ENCODE measurements at regions not wholly inside any gene's neighbourhood (a gene's known extent, or its start where the extent isn't known, plus 50 kb on each side); places are given as distances from the start of the nearest gene placed in this dataset.

DNA sequence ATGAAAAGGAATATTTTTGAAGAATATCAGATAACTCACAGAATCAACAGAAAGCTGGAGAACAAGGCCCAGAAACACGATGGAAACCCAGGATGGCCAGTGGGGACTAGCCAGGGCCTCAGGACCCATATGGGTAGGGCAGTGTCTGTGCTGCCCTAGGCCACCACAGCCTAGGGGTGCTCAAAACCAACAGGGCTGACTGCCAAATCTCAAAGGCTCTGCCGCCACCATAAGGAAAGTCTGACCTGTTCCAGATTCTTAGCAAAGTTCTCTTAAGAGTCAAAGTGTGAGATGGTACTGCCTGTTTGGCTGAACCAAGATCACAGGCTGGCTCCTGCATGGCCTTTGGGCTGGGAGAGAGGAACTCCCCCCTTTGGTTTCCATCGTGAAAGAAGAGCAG lies 164.7 kb upstream of the CTTNBP2NL start:
- DNase-seq (ENCODE audit: low spot score in 2 of 2): no peak

DNA sequence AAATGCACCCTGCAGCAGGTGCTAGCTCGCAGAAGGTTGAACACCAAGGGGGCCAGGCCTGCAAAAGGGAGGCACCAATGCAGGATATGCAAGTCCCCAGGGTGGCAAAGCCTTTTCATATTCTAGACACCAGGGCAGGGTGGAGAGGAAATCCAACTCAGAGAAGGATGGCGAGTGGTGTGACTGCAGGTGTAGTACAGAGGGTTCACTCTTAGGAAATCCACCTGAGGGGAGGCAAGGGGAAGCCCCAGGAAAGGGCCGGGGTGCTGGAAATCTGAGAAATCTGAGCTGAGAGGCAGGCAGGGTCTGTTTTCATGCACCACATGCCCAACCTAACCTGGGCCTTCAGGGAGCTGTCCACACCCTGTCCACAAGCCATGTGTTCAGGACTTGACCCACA lies 163.2 kb upstream of the CTTNBP2NL start:
- Histone ChIP-seq H3K4me3 (no peak overlapping the region), H3K36me3 (no peaks in the 10 kb centered on the region), H3K9me3 (peaks cover 10% of the 10 kb centered on the region), H3K27ac (no peak overlapping the region), H3K4me1 (no peaks in the 10 kb centered on the region), H3K27me3 (no peaks in the 10 kb centered on the region)
- no peak for DNase-seq (ENCODE audit: low spot score in 2 of 2)
- 85% methylated on average over 3 of the region's 3 CpGs for WGBS
- TF ChIP-seq POLR2AphosphoS5 (IDR thresholded peaks at IDR 0.05) (no peak), EP300 (IDR thresholded peaks at IDR 0.05) (no peak), POLR2A (IDR thresholded peaks at IDR 0.05) (no peak)
- TF ChIP-seq, protein P1, sequence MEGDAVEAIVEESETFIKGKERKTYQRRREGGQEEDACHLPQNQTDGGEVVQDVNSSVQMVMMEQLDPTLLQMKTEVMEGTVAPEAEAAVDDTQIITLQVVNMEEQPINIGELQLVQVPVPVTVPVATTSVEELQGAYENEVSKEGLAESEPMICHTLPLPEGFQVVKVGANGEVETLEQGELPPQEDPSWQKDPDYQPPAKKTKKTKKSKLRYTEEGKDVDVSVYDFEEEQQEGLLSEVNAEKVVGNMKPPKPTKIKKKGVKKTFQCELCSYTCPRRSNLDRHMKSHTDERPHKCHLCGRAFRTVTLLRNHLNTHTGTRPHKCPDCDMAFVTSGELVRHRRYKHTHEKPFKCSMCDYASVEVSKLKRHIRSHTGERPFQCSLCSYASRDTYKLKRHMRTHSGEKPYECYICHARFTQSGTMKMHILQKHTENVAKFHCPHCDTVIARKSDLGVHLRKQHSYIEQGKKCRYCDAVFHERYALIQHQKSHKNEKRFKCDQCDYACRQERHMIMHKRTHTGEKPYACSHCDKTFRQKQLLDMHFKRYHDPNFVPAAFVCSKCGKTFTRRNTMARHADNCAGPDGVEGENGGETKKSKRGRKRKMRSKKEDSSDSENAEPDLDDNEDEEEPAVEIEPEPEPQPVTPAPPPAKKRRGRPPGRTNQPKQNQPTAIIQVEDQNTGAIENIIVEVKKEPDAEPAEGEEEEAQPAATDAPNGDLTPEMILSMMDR (IDR thresholded peaks at IDR 0.05): no peak

More for the DNA sequence above, 164.7 kb upstream of the CTTNBP2NL start:
- H3K4me3 ChIP-seq: no peak overlapping the region
- TF ChIP-seq EP300 (IDR thresholded peaks at IDR 0.05) (no peak), POLR2AphosphoS5 (IDR thresholded peaks at IDR 0.05) (no peak), POLR2A (IDR thresholded peaks at IDR 0.05) (no peak)
- TF ChIP-seq, protein P1 (IDR thresholded peaks at IDR 0.05): no peak
- H3K4me1 ChIP-seq: no peaks in the 10 kb centered on the region
- no peaks in the 10 kb centered on the region for H3K36me3 ChIP-seq
- H3K27ac ChIP-seq: no peak overlapping the region
- H3K27me3 ChIP-seq: no peaks in the 10 kb centered on the region
- H3K9me3 ChIP-seq: peaks cover 11% of the 10 kb centered on the region
- WGBS: 59% methylated on average over 3 of the region's 3 CpGs

DNA sequence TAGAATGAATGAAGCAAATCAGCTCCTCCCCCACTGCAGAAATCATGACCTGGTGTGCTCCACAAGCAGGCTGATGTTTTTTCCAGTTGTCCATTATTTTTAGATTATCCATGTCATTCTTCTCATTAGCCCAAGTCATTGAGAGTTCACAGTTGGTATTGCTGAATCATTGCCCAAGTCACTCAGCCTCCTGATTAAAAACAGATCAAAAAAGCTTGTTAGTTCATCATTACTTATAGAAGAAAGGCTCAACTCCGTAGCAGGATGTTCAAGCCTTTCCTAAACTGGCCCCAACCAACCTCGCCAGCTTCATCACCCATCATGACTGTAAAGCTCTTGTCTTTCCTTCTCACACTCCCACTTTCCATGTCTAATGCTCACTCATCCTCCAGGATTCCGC lies 161.3 kb upstream of the CTTNBP2NL start:
- 73% methylated on average over 3 of the region's 3 CpGs for WGBS
- Histone ChIP-seq H3K4me3 (no peak overlapping the region), H3K9me3 (no peaks in the 10 kb centered on the region)

DNA sequence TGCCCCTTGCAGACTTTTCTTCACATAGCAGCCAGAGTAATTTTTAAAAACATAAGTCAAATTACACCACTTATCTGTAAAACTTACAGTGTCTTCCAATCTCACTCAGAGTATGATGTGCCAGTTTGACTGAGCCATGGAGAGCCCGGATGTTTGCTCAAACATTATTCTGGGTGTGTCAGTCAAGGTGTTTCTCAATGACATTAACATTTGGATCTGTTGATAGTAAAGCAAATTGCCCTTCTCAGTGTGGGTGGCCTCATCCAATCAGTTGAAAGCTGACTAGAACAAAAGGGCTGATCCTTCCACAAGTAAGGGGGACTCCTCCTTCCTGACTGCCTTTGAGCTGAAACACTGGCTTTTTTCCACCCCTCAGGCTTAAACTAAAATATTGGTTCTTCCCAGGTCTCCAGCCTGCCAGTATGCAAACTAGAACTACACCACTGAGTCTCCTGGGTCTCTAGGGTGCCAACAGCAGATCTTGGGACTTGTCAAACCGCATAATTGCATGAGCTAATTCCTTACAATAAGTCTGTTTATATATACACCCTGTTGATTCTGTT lies 157.9 kb upstream of the CTTNBP2NL start:
- Histone ChIP-seq H3K4me3 (no peak overlapping the region), H3K27ac (no peak overlapping the region), H3K36me3 (no peaks in the 10 kb centered on the region), H3K4me1 (no peaks in the 10 kb centered on the region), H3K27me3 (no peaks in the 10 kb centered on the region), H3K9me3 (no peaks in the 10 kb centered on the region)
- 36% methylated on average over 2 of the region's 2 CpGs for WGBS
- no peak for DNase-seq (ENCODE audit: low spot score in 2 of 2)
- TF ChIP-seq, protein P1 (IDR thresholded peaks at IDR 0.05): no peak
- TF ChIP-seq EP300 (IDR thresholded peaks at IDR 0.05) (no peak), POLR2A (IDR thresholded peaks at IDR 0.05) (no peak), POLR2AphosphoS5 (IDR thresholded peaks at IDR 0.05) (no peak)

More for the DNA sequence above, 161.3 kb upstream of the CTTNBP2NL start:
- no peaks in the 10 kb centered on the region for H3K4me1 ChIP-seq
- H3K27me3 ChIP-seq: no peaks in the 10 kb centered on the region
- no peaks in the 10 kb centered on the region for H3K36me3 ChIP-seq
- no peak overlapping the region for H3K27ac ChIP-seq
- TF ChIP-seq POLR2A (IDR thresholded peaks at IDR 0.05) (no peak), POLR2AphosphoS5 (IDR thresholded peaks at IDR 0.05) (no peak), EP300 (IDR thresholded peaks at IDR 0.05) (no peak)
- TF ChIP-seq, protein P1 (IDR thresholded peaks at IDR 0.05): no peak
- no peak for DNase-seq (ENCODE audit: low spot score in 2 of 2)

DNA sequence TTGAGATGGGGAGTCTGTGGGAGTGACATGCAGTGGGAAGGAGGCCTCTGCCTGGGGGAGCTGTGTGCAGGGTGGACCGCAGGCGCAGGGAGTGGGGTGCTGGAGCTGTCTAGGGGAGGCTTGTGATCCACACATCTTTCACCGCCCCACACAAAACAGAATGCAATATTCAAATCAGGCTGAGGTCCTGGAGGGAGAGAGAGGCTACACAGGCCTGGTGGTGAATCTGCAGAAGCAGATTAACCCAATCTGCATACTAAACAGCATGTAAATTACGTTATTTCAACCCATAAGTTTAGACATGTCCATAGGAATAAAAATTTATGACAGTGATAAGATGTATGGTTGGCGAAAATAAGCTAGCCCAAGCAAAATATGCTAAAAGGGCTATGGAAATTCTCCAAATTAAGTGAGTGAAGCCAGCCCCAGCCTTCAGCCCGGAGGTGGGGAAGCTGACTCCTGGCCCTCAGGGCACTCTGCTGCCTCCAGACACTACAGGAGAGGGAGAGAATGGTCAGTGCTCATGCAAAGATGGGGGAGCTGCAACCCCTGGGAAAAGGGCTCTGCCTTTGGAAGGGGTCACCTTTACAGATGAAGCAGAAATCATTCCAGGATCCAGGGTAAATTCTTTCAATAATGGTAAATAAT lies 156.2 kb upstream of the CTTNBP2NL start:
- Histone ChIP-seq H3K27me3 (peaks cover 2% of the 10 kb centered on the region), H3K36me3 (no peaks in the 10 kb centered on the region), H3K27ac (no peak overlapping the region), H3K9me3 (no peaks in the 10 kb centered on the region), H3K4me3 (no peak overlapping the region), H3K4me1 (no peaks in the 10 kb centered on the region)
- no peak for DNase-seq (ENCODE audit: low spot score in 2 of 2)
- 51% methylated on average over 6 of the region's 6 CpGs for WGBS
- TF ChIP-seq EP300 (IDR thresholded peaks at IDR 0.05): no peak
- no peak for TF ChIP-seq POLR2A (IDR thresholded peaks at IDR 0.05)

Measured in suprapubic skin (tissue), 4 donors.